Stimulated activated CD4-positive, alpha-beta T cell treated with anti-CD3 and anti-CD28 coated beads, TNF-alpha, amount 100 ng/mL, for 4 hours (primary cell): ENCODE measurements at regions not wholly inside any gene's neighbourhood (a gene's known extent, or its start where the extent isn't known, plus 50 kb on each side); places are given as distances from the start of the nearest gene placed in this dataset.
A peak's percentile ranks its signal among the peaks of the same experiment; 100 is the strongest.

Experiments used
- DNase-seq, 3 experiments: peaks; one replicate each; pipeline ENCODE4 v3.0.0-alpha.2; 2020; ENCODE audit warnings: low read depth in 3 of 3

- no peak for DNase-seq
These were observed 59.0 kb upstream of the MINAR1 start for GRCh38 chr15:79373113-79373512.

GRCh38 chr15:79373728-79374127 lies 58.4 kb upstream of the MINAR1 start:
- DNase-seq: no peak

- DNase-seq: no peak
These were observed 55.8 kb upstream of the MINAR1 start for GRCh38 chr15:79376383-79376782.

- DNase-seq: no peak
These were observed 53.6 kb upstream of the MINAR1 start for GRCh38 chr15:79378394-79379109.

- DNase-seq: peak; percentile 52 to 70 (median 65)
These were observed 51.2 kb upstream of the MINAR1 start for GRCh38 chr15:79380755-79381497.

GRCh38 chr15:79381593-79381992 lies 50.5 kb upstream of the MINAR1 start:
- DNase-seq: no peak
